ENCODE measurements at regions not wholly inside any gene's neighbourhood (a gene's known extent, or its start where the extent isn't known, plus 50 kb on each side); places are given as distances from the start of the nearest gene placed in this dataset.
A peak's percentile ranks its signal among the peaks of the same experiment; 100 is the strongest.
"Not testable (repeated sequence)": the region's sequence is repeated elsewhere in the genome, so short reads cannot be mapped to it uniquely, and the experiment has no call there.

DNA sequence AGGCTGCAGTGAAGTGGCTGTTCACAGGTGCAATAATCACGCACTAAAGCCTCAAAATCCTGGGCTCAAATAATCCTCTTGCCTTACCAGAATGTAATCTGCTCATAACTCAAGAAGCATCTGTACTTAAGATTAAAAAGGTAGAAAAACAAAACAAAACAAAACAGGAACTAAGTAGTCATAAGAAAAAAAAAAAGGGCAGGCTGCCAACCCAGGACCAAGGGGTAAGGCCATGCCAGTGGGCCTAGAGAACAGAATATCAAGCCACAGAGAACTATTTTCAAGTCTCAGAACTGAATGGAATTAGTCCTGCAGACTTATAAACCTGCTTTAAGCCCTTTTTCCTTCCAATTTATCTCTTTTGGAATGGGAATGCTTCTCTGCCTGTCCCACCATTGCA lies 64.8 kb upstream of the TBC1D3K start:
- no peak for DNase-seq (ENCODE audit: low read depth in 2 of 2)

DNA sequence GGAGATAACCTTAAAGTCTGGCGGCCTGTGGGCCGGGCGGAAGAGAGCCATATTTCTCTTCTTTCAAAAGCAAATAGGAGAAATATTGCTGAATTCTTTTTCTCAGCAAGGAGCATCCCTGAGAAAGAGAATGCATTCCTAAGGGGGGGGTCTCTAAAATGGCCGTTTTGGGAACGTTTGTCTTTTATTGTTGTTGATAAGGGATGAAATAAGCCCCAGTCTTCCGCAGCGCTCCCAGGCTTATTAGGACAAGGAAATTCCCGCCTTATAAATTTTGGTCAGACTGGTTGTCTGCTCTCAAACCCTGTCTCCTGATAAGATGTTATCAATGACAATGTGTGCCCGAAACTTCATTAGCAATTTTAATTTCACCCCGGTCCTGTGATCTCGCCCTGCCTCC lies 65.8 kb upstream of the TBC1D3K start:
- not testable (repeated sequence) for DNase-seq (ENCODE audit: low read depth in 2 of 2)

DNA sequence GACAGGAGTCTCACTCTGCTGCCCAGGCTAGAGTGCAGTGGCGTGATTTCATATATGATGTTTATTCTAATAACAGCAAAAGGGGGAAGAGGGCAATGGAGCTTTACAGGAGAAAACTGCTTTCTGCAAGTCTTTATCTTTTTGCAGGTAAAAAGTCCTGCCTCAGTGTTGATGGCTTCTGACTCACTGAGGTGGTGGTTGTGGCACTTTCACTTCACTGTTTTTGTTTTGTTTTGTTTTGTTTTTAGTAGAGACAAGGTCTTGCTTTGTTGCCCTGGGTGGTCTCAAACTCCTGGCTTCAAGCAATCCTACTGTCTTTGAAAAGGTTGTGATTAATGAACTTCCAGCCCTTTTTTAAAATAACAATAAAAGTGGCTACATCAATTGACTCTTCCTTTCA lies 68.0 kb upstream of the TBC1D3K start:
- no peak for DNase-seq (ENCODE audit: low read depth in 2 of 2)

DNA sequence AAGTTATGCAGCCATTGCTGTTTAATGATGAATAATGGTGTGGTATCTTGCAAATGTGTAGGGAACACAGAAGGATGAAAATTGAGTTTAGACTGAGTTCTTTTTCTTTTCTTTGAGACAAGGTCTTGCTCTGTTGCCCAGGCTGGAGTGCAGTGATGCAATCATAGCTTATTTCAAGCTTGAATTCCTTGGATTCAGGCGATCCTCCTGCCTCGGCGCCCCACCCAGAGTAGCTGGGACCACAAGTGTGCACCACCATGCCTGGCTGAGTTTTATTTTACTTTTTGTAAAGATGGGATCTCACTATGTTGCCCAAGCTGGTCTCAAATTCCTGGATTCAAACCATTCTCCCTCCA lies 74.6 kb upstream of the TBC1D3K start:
- DNase-seq (ENCODE audit: low read depth in 2 of 2): no peak

DNA sequence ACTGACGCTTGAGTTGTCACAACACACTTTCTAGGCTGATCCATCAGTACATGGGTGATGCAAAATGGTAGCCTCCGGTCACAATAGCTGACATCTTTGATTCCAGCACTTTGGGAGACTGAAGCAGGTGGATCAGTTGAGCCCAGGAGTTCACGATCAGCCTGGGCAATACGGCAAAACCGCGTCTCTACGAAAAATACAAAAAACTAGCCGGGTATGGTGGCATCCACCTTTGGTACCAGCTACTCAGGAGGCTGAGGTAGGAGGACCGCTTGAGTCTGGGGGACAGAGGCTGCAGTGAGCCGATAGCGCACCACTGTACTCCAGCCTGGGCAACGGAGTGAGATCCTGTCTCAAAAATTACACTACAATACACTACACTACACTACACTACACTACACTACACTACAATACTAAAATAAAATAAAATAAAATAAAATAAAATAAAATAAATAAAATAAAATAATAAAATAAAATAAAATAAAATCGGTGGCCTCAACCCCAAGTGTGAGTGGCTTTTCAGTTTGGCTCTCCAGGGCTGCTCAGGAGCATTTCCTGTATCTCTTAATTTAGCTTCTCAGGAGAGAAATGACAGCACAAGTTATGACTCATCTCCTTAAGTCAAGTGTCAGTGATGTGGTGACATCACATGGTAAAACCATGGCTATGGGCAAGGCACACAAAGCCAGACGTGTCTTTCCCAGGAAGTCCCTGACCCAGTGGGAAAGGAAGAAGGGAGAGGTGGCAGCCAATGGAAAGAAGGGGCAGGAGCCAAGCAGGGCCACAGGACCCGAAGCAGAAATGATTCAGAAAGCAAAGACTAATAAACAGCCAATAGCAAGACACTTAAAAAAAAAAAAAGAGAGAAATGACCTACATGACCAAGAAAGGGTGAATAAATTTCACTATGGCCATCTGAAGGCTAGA lies 75.3 kb upstream of the TBC1D3K start:
- no peak for DNase-seq (ENCODE audit: low read depth in 2 of 2)

DNA sequence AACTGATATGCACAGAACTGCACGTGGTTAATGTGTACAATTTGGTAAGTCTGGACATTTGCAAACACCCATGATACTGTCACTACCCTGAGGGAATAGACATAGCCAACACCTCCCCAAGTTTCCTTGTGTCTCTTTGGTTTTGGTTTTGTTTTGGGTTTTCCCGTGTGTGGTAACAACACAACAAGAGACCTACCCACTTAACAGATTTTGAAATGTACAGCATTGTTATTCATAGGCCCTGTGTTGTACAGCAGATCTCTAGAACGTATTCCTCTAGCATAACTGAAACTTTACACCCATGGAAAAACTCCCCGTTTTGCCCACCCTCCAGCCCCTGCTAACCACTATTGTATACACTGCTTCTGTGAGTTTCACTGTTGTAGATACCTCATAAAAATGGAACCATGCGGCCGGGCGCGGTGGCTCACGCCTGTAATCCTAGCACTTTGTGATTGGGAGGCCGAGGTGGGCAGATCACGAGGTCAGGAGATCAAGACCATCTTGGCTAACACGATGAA lies 76.3 kb upstream of the TBC1D3K start:
- DNase-seq (ENCODE audit: low read depth in 2 of 2): no peak

DNA sequence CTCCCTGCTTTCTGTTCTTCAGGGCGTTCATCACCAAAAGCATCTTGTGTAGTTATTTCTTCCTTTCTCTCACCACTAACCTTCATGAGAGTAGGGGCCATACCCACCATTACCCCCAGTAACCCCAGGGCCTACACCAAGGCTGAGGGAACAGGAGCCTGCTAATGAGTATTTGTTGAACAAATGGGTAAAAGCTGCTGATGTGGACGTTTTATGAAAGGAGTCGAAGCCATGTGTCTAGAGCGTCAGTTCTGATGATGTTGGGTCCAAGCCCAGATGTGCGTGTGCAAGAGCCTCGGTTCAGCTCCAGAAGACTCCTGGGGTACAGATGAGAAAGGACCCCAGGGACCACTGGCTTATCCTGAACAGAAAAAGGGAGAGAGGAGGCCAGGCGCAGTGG lies 77.1 kb upstream of the TBC1D3K start:
- DNase-seq (ENCODE audit: low read depth in 2 of 2): no peak

DNA sequence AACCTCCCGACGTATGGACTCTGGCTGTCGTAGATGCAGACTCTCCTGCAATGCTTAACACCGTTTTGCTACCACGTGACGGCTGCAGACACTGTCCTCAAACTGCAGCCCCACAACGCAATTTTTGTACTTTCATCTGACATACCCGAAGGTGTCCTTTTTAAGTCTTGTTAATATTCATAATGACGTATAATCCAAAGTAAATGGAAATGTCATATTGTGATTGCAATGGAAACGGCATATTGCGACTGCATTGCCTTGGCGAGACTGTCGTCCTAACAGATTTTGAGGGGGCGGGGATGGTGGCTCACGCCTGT lies 79.3 kb upstream of the TBC1D3K start:
- DNase-seq (ENCODE audit: low read depth in 2 of 2): no peak

DNA sequence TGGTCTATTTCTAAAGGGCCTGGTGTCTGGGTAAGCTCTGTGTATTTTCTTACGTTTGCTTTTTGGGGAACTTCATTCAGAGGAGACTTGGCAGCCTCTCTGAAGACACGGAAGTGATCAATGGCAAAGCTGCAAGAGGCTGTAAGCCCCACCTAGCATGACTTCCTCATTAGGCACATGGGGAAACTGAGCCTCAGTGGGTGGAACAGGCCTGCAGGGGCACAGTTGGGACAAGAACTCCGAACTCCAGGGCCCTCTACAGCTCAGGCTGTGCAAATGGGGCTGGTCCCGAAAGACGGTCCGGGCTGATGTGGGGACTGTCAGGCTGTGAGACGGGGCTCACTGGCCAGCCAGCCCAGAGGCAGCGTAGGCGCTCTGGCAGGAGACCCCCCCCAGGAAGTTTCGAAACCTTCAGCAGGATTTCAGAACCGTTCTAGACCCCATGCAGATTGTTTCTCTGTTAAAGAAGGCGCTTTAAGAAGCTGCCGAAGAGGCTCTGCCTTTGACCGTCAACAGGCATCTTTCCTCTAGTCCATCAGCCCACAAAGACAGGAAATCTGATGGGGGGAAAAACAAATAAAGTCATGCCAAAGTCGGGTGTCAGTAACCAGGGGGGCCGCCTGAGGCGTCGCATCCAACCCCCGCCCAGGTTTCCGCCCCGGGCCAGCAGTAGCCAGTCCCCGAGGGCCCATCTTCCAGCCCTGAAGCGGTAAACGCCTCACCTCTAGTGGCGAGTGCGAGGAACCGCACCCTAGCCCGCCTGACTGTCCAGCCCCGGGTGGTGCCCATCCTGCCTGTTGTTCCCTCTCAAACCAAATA lies 79.8 kb upstream of the TBC1D3K start:
- peak in 1 of 2 donors; percentile 20 for DNase-seq (ENCODE audit: low read depth in 2 of 2)

DNA sequence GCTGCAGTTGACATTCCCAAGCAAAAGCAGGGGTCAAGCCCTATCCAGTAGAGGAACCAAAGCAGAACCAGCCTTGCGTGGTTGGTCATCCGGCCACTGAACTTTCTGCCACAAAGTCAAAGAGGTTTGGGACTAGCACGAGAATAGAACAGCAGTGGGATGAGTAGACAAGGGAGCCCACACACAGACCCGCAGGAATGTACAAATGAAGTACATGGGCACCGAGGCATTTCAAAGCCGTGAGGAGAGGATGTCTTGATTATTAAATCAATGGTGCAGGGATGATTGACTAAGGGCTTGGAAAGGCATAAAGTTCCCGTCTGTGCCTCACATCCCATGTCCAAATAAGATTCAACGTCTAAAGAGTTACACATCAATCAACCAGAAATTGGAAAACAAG lies 81.8 kb upstream of the TBC1D3K start:
- no peak for DNase-seq (ENCODE audit: low read depth in 2 of 2)

DNA sequence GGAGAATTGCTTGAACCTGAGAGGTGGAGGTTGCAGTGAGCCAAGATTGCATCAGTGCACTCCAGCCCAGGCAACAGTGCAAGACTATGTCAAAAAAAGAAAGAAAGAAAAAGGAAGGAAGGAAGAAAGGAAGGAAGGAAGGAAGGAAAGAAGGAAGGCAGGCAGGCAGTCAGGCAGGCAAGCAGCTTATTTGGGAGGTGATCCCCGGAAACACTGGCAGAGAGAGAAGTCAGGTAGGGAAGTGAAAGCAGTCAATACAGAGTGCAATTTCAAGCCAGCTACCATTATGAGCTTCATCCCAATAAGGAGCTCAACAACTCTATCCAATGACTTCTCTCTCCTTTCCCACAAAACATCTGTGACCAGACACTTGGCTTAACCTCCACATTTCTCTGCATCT lies 83.0 kb upstream of the TBC1D3K start:
- DNase-seq (ENCODE audit: low read depth in 2 of 2): no peak

DNA sequence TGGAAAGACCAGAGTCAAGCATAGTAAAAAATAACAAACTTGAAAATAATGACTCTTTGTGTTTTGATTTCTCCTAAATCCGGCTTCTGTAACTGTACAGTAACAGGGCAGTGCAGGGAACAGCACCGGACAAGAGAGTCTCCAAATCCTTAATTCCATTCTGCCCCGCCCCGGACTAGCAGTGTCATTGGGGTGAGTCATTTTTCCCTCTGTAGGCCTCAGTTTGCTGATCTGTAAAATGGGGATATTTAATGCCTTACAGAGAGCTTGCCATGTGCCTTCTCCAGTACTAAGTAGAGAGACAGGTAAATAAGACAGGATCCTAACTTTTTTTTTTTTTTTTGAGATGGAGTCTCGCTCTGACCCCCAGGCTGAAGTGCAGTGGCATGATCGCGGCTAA lies 83.6 kb upstream of the TBC1D3K start:
- DNase-seq (ENCODE audit: low read depth in 2 of 2): no peak

DNA sequence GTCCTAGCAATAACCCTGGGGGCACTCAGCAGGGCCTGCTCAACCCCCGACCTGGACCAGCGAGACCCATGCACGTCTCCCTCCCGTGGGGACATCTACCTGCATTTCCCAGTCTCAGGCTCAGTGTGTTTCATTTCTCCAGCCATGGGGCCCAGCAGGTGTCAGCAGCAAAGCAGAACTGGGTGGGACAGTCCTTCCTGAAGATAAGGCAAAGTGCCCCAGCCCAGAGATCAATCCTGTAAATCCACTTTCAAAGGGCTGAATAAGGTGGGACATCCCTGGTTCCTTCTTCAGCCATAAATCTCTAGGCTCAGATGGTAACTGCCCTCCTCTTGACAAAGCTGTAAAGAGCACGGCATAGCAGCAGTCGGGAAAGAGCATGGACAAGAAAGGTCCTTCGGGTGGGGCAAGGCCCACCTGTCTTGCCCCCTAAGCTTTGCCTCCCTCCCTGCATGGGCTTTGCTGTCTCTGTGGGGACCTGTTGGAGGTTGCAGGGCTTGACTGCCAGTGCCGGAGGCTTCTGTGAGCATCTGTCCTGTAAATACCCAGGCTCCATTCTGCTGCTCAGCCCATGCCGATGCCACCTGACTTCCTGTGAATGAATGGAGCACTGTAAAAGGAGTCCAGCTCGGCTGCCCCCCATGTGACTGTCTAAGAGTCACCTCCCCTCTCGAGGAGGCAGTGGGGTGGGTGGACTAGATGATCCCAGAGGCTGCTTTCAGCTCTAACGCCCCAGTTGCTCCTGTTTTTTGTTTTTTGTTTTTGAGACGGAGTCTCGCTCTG lies 84.8 kb upstream of the TBC1D3K start:
- DNase-seq (ENCODE audit: low read depth in 2 of 2): no peak

DNA sequence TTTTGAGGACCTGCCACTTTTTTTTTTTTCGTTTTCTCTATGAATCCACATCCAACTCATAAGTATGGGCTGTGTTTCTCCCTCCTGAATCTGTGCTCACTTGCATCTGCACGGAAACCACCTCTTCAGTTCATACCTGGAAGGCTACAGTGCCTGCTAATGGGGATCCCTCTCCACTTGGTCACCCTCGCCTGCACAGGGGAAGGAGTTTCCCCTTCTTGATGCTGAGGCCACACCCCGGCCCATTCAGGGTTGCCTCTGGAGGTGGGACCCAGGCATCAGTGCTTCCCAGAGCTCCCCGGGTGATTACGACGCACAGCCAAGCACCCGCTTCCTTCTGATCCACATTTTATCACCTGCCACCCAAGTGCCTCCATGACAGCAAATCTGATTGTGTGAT lies 85.9 kb upstream of the TBC1D3K start:
- no peak for DNase-seq (ENCODE audit: low read depth in 2 of 2)

DNA sequence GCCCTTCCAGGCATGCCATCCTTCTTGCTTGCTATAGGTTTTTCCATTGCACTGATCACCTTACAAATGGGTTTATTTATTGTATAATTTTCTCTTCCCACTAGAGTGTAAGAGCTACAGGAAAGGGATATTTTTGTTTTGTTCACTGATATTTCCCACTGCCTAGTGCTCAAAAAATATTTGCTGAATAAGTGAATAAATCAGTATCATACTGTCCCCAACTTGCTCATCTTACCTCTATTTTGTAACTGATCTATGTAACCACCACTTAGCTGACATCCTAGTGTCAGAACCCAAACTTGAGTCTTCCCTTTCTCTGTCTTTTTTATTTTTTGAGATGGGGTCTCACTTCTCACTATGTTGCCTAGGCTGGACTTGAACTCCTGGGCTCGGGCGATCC lies 87.6 kb upstream of the TBC1D3K start:
- DNase-seq (ENCODE audit: low read depth in 2 of 2): no peak

DNA sequence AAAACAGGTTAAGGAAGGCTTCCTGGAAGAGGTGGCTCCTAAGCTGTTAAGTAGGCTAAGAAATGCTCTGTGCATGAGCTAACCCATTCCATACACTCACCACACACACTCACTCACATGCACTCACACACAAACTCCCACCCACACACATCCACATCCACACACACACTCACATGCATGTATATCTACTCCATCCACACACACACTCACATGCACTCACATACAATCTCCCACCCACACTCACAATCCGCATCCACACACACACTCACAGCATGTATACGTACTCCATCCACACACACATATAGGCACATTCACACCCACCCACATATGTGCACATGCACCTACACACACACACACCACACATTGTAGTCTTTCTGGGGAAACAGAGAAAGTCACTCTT lies 89.3 kb upstream of the HNF1B start:
- no peak for DNase-seq (ENCODE audit: low read depth in 2 of 2)

DNA sequence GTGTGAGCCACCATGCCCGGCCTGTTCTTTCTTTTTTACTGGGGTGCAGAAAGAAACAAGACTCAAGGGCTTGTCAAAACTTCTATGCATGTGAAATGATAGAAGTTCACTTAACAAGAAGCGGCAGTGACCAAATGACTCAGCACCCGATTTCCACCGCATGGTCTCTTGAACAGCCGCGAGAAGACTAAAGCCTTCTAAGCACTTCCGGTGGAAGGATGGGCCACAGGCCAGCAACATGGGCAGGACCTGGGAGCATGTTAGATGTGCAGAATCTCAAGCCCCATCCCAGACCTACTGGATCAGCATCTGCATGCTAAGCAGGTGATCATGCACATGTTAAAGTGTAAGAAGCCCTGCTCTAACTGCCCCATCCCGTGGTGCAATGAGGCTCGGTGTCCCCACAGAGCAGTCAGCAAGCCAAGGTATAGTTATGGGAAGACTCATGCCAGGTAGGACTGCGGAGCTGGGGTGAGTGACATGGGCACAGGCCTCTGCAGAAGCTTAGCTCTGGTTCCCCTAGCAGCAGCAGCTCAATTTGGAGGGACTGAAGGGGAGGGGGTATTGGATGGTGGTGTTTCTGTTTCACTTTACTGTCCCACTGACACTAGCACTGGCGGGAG lies 88.5 kb upstream of the HNF1B start:
- no peak for DNase-seq (ENCODE audit: low read depth in 2 of 2)

DNA sequence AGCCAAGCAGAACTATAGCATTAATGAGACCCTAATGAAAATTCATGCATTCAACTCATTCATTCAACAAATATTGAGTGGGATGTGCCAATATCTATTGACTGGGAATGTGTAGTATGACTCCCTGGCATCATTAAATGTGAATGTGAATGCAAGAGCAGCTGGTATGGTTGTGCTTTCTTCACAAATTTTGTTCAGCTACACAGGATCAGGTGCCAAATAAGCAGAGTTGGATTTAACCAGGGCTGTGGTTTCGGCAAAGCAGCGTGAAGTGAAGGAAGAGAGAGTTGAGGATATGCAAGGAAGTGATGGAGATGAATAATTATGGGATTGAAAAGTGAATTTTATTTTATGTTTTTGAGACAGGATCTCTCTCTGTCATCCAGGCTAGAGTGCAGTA lies 87.1 kb upstream of the HNF1B start:
- DNase-seq (ENCODE audit: low read depth in 2 of 2): no peak

DNA sequence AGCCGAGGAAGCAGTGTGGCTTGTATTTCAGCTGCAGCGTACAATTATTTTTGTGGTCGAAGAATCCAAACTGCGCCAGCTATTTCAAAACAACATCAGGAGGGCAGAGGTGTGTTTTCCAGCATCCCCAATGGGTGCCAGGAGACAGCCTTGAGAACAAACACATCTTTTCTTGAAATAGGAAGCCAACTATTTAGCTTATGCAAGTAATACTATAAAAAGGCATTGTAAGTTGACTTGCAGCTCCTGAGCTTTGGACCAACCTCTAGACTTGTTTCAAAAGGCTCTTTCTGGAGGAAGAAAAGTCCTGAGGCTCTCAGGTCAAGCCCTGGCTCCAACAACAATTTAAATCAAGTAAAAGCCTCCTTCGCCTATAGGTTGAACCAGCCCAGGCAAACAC lies 86.6 kb upstream of the HNF1B start:
- no peak for DNase-seq (ENCODE audit: low read depth in 2 of 2)

DNA sequence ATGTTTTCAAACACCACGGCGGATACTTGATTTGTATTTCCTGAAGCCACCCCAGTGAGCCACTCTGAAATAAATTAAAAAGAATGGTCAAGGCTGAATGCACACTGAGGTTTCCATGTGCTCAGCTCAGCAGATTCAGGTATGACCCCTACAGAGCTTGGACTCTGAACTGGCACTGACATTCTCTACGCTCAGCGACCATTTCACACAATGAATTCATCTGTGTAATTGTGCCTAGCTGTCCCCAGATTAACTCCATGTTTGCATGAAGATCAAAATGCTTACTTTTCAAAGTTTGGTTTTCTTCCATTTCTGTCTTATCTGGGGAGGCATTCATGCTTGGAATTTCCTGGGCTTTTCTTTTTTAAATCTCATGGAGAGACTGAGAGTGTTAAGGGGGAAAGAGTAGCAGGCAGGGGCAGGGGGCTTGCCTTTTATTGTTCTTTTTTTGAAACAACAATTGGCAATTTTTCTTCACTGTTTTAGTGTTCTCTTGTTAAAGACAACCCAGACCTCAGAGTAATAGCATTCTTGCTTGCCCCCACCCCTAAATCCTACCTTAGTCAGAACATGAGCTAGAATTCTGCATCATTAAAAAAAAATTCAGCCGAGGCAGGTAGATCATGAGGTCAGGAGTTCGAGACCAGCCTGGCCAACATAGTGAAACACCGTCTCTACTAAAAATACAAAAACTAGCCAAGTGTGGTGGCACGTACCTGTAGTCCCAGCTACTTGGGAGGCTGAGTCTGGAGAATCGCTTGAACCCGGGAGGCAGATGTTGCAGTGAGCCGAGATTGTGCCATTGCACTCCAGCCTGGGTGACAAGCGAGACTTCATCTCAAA lies 85.5 kb upstream of the HNF1B start:
- no peak for DNase-seq (ENCODE audit: low read depth in 2 of 2)

DNA sequence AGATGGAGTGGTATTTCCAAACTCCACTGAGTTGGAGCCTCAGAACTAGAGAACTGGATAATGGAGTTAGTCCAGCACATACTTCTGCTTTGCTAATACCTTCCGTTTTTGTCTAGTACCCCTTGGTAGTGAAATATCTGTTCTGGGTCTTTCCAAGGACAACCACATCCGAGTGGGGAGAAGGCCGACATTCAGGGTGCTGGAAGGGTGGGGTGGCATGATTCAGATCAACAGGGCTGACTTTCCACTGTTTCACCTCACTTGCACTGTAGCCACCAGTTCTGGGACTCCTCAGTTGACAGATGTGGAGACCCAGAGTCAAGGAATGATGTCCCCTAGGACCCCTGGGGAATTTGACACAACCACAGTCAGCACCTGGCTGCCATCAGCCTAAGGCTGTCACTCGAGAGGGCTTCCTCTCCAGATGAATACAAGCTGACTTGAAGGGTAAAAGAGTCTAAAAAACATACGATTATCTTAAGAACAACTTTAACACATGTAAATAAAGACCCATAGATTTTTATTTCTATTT lies 84.8 kb upstream of the HNF1B start:
- DNase-seq (ENCODE audit: low read depth in 2 of 2): no peak
